Right cardiac atrium (tissue), 5 donors: ENCODE measurements at regions not wholly inside any gene's neighbourhood (a gene's known extent, or its start where the extent isn't known, plus 50 kb on each side); places are given as distances from the start of the nearest gene placed in this dataset.

ENCODE experiments used
- ATAC-seq, 2 donors: fragments of 200-7000 bp; cut with Tn5 transposase; one replicate each; pipeline versions ENCODE4 v1.8.0 to v1.9.1; 2020; ENCODE audit warnings: moderate library complexity in 2 of 2, mild to moderate bottlenecking in 1 of 2
- DNase-seq, 3 donors: peaks; one replicate each; pipeline ENCODE4 v3.0.0-alpha.2; 2020
- H3K27ac ChIP-seq: one replicate; pipeline ENCODE4 v1.5.1; 2013; ENCODE audit warnings: mild to moderate bottlenecking, low read length, control low read depth, moderate library complexity
- H3K27me3 ChIP-seq: one replicate; pipeline ENCODE4 v1.6.1; 2013; ENCODE audit not compliant: control insufficient read depth, insufficient read depth
- H3K4me1 ChIP-seq: one replicate; pipeline ENCODE4 v1.6.1; 2013; ENCODE audit warnings: low read length; ENCODE audit not compliant: control insufficient read depth, insufficient read depth
- H3K4me3 ChIP-seq: one replicate; pipeline ENCODE4 v1.5.1; 2013; ENCODE audit warnings: low read length, control low read depth
- H3K9me3 ChIP-seq: one replicate; pipeline ENCODE4 v1.6.1; 2013; ENCODE audit warnings: low read length; ENCODE audit not compliant: control insufficient read depth
- WGBS: extraction: QIAGEN DNeasy Blood & Tissue Kit; methylation state at CpG from one replicate; pipeline ENCODE4 v1.1.7; 2013; 5-methylcytosine and 5-hydroxymethylcytosine counted together
- intact Hi-C, 4 donors: fragments of 100-400 bp; cut with DNase I; formaldehyde crosslinking; loops; one replicate each; pipeline versions ENCODE4 v1.11.0 to v1.14.0; 2022 to 2023
- donor health status: healthy with polysubstance abuse.
- donor health status: DM: no; HTN: yes; CAD: no.
- donor health status: DM: no; HTN: no; CAD: no.
- donor health status: DM: no; HTN: yes; CAD: no; lungs with severe emphysema.
- donor health status: DM: yes; HTN: yes; CAD: no.

GRCh38 chr5:68554571-68555279 lies 339.2 kb downstream of the PIK3R1 start:
- H3K4me1 ChIP-seq, result no peaks in the 10 kb centered on the region
- intact Hi-C loops, result no loop called here
- no peak overlapping the region for H3K4me3 ChIP-seq
- peak; percentile 64 to 85 (median 68) for DNase-seq
- peak; percentile 74 to 88 for ATAC-seq
- H3K27ac ChIP-seq, result no peak overlapping the region
- H3K27me3 ChIP-seq, result no peaks in the 10 kb centered on the region
- no peaks in the 10 kb centered on the region for H3K9me3 ChIP-seq
- WGBS, result 43% methylated on average over 8 of the region's 8 CpGs

- ATAC-seq (no peak), DNase-seq (no peak)
- intact Hi-C loops, result no loop called here
- H3K27me3 ChIP-seq, result no peaks in the 10 kb centered on the region
- H3K4me3 ChIP-seq, result no peak overlapping the region
- H3K9me3 ChIP-seq, result no peaks in the 10 kb centered on the region
- H3K4me1 ChIP-seq, result no peaks in the 10 kb centered on the region
- H3K27ac ChIP-seq, result no peak overlapping the region
- 82% methylated on average over 6 of the region's 6 CpGs for WGBS
These were observed 340.5 kb downstream of the PIK3R1 start for GRCh38 chr5:68555907-68556681.

DNA sequence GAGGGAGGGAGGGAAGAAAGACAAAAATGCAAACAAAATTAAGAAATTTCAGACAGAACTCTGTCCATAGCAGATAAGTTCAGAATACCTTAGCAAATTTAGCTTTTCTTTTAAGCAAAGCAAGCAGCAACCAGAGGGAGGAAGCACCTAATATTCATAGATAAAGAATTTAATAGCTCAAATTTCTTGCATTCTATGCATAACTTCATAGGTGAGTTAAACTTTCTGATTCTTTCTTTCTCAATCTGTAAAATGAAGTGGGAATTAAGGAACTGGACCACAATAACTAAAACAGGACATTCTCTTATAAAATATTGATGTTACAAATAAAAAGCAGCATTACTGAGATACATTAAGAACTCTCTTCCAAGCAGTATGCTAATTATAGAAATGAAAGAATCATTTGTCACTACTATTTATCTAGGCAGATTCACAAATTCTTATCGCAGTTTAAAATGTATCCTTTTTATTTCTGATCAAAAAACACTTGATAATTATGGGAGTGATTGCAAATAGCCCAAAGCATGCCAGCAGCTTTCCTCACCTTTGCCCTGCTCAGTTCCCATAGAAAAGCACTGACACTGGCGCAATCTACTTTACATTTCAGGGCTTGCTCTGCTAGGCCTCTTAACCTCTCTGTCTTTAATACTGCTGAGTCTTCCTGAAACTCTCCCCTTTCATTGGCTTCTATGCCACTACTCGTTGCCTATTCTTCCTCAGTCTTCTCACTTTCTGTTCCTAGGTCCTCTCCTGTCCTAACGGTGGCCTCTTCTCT lies 341.8 kb downstream of the PIK3R1 start:
- DNase-seq, result no peak
- Histone ChIP-seq H3K27me3 (no peaks in the 10 kb centered on the region), H3K4me1 (peaks cover 2% of the 10 kb centered on the region), H3K4me3 (no peak overlapping the region), H3K27ac (no peak overlapping the region), H3K9me3 (no peaks in the 10 kb centered on the region)
- 71% methylated on average over 4 of the region's 4 CpGs for WGBS
- ATAC-seq, result no peak
- intact Hi-C loops, result no loop called here

- peak; percentile 90 for ATAC-seq
- 30% methylated on average over 3 of the region's 3 CpGs for WGBS
- intact Hi-C loops, result no loop called here
- peak; percentile 38 to 68 (median 56) for DNase-seq
- Histone ChIP-seq H3K4me1 (peaks cover 2% of the 10 kb centered on the region), H3K9me3 (no peaks in the 10 kb centered on the region), H3K27me3 (no peaks in the 10 kb centered on the region), H3K27ac (no peak overlapping the region), H3K4me3 (no peak overlapping the region)
These were observed 346.8 kb downstream of the PIK3R1 start for GRCh38 chr5:68562308-68562707.

GRCh38 chr5:68565427-68565826 lies 349.9 kb downstream of the PIK3R1 start:
- Histone ChIP-seq H3K4me3 (no peak overlapping the region), H3K4me1 (peaks cover 2% of the 10 kb centered on the region), H3K9me3 (no peaks in the 10 kb centered on the region), H3K27me3 (no peaks in the 10 kb centered on the region), H3K27ac (no peak overlapping the region)
- ATAC-seq (no peak), DNase-seq (no peak)
- intact Hi-C loops, result no loop called here
- WGBS, result 91% methylated on average over 5 of the region's 5 CpGs

DNA sequence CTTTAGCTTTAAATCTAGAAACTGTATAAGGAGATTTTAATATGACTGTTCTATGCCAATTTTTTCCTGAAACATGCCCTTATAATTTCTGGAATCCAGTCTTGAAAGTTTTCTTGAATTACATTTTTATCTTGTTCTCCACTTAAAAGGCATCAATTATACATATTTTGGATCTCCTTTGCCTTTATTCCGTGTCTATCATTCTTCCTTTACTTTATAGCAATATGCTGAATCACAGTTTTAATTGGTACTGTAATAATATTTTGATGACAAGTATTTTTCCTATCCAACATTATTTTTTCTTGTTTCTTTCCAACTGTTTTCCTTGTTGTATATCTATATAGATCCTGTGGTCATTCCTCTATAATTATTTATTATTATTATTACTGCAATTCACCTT lies 361.2 kb downstream of the PIK3R1 start:
- H3K4me3 ChIP-seq, result no peak overlapping the region
- no peak overlapping the region for H3K27ac ChIP-seq
- DNase-seq, result no peak
- intact Hi-C loops, result no loop called here
- no peaks in the 10 kb centered on the region for H3K4me1 ChIP-seq
- WGBS, result 89% methylated on average over 1 of the region's 1 CpG
- H3K9me3 ChIP-seq, result no peaks in the 10 kb centered on the region
- no peak for ATAC-seq
- no peaks in the 10 kb centered on the region for H3K27me3 ChIP-seq

GRCh38 chr5:68582284-68582683 lies 366.7 kb downstream of the PIK3R1 start:
- Histone ChIP-seq H3K9me3 (no peaks in the 10 kb centered on the region), H3K27me3 (no peaks in the 10 kb centered on the region), H3K4me1 (no peaks in the 10 kb centered on the region), H3K4me3 (no peak overlapping the region), H3K27ac (no peak overlapping the region)
- intact Hi-C loops, result no loop called here
- 96% methylated on average over 1 of the region's 1 CpG for WGBS
- DNase-seq, result no peak
- no peak for ATAC-seq

GRCh38 chr5:68587171-68587570 lies 371.6 kb downstream of the PIK3R1 start:
- ATAC-seq (no peak), DNase-seq (no peak)
- Histone ChIP-seq H3K27me3 (no peaks in the 10 kb centered on the region), H3K4me1 (no peaks in the 10 kb centered on the region), H3K4me3 (no peak overlapping the region), H3K27ac (no peak overlapping the region), H3K9me3 (no peaks in the 10 kb centered on the region)
- intact Hi-C loops, result no loop called here

GRCh38 chr5:68591850-68592249 lies 376.3 kb downstream of the PIK3R1 start:
- DNase-seq, result no peak
- no peak overlapping the region for H3K27ac ChIP-seq
- H3K4me3 ChIP-seq, result no peak overlapping the region
- H3K27me3 ChIP-seq, result no peaks in the 10 kb centered on the region
- intact Hi-C loops, result no loop called here
- H3K9me3 ChIP-seq, result no peaks in the 10 kb centered on the region
- no peaks in the 10 kb centered on the region for H3K4me1 ChIP-seq
- 82% methylated on average over 4 of the region's 4 CpGs for WGBS
- no peak for ATAC-seq

- 69% methylated on average over 3 of the region's 3 CpGs for WGBS
- no peak for DNase-seq
- intact Hi-C loops, result no loop called here
- no peaks in the 10 kb centered on the region for H3K27me3 ChIP-seq
- ATAC-seq, result no peak
- H3K27ac ChIP-seq, result no peak overlapping the region
- no peak overlapping the region for H3K4me3 ChIP-seq
- no peaks in the 10 kb centered on the region for H3K4me1 ChIP-seq
- no peaks in the 10 kb centered on the region for H3K9me3 ChIP-seq
These were observed 376.8 kb downstream of the PIK3R1 start for GRCh38 chr5:68592351-68592750.

DNA sequence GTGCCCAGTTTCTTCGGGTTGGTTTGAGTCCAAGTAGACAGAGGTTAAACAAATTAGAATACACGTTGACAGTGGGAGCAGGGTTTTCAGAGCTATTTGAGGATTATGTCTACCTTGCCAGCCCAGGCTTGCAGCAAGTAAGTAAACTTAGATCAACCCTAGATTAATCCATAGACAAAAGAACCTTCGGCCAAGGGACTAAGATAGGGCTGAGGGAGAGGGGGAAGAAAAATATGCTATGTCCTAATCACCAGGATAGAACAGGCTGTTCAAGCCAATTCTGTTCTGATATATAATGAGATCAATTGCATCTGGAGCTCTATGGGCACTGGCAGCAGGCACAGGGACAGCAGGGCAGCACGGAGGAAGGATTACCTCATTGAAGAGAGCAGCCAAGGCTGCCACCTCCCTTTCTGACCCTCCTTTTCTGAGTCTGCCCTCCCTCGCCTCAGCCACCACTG lies 377.7 kb downstream of the PIK3R1 start:
- intact Hi-C loops, result no loop called here
- no peak for ATAC-seq
- Histone ChIP-seq H3K27ac (no peak overlapping the region), H3K9me3 (no peaks in the 10 kb centered on the region), H3K4me1 (no peaks in the 10 kb centered on the region), H3K4me3 (no peak overlapping the region), H3K27me3 (no peaks in the 10 kb centered on the region)
- WGBS, result 63% methylated on average over 5 of the region's 5 CpGs
- no peak for DNase-seq
